Esophagus squamous epithelium (tissue), 5 donors: ENCODE measurements at regions not wholly inside any gene's neighbourhood (a gene's known extent, or its start where the extent isn't known, plus 50 kb on each side); places are given as distances from the start of the nearest gene placed in this dataset.

Experiments
- DNase-seq: peaks from one replicate; lab custom pipeline; 2025; lab: John Stamatoyannopoulos, UW
- H3K27ac ChIP-seq, 4 donors: fragments of 200-600 bp; sonication (generic); one replicate each; pipeline ENCODE4 v1.5.1; 2016 to 2019; ENCODE audit warnings: mild to moderate bottlenecking in 1 of 4
- H3K27me3 ChIP-seq, 4 donors: fragments of 200-600 bp; sonication (generic); 1 replicate in 3 of 4; 2 replicates in 1 of 4; pipeline versions ENCODE4 v1.5.1 to v1.6.0; 2017 to 2021; ENCODE audit warnings: antibody characterized with exemption in 1 of 4
- H3K36me3 ChIP-seq, 3 donors: fragments of 200-600 bp; sonication (generic); one replicate each; pipeline ENCODE4 v1.5.1; 2016 to 2019
- H3K4me1 ChIP-seq, 3 donors: fragments of 200-600 bp; sonication (generic); one replicate each; pipeline ENCODE4 v1.5.1; 2017 to 2019
- H3K4me3 ChIP-seq, 4 donors: fragments of 200-600 bp; sonication (generic); 1 replicate in 3 of 4; 2 replicates in 1 of 4; pipeline ENCODE4 v1.5.1; 2016 to 2019; ENCODE audit warnings: mild to moderate bottlenecking in 2 of 4, moderate library complexity in 1 of 4
- H3K9me3 ChIP-seq, 3 donors: fragments of 200-600 bp; sonication (generic); one replicate each; pipeline ENCODE4 v1.5.1; 2016 to 2019
- CTCF ChIP-seq, 6 experiments: fragments of 450-650 bp in 4 of 6; fragments of 200-600 bp in 2 of 6; sonication (generic) in 2 of 6; IDR thresholded peaks; one replicate each; pipeline ENCODE4 v1.5.1; 2016 to 2019; ENCODE audit warnings: antibody characterized with exemption in 6 of 6, mild to moderate bottlenecking in 4 of 6, moderate library complexity in 4 of 6
- POLR2A ChIP-seq, 4 donors: fragments of 450-650 bp; IDR thresholded peaks; one replicate each; pipeline ENCODE4 v1.6.1; 2017; ENCODE audit warnings: antibody characterized with exemption in 4 of 4, mild to moderate bottlenecking in 4 of 4, moderate library complexity in 3 of 4
- WGBS, 2 donors: methylation state at CpG; one replicate each; pipeline ENCODE4 v1.1.5; 2018; 5-methylcytosine and 5-hydroxymethylcytosine counted together
- intact Hi-C: fragments of 100-400 bp; cut with DNase I; formaldehyde crosslinking; loops from one replicate; pipeline ENCODE4 v1.15.0; 2022
- donor health status: DM: yes; HTN: yes; CAD: no.

DNA sequence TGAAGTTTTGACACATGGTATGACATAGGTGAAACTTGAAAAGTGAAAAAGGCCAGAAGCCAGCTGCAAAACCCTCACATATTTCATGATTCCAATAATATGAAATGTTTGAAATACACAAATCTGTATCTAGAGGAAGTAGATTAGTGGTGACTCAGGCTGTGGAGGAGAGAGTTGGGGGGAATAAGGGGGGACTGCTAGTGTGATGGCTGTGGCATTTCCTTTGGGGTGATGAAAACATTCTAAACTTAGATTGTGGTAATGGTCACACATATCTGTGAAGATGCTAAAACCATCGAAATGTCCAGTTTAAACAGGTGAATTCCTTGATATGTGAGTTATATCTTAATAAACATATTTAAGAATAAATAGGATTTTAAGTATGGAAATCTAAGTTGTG, 343.5 kb upstream of the SFRP2 start:
- Histone ChIP-seq H3K27me3 (no peaks in the 10 kb centered on the region), H3K4me3 (no peak overlapping the region), H3K27ac (no peak overlapping the region), H3K9me3 (no peaks in the 10 kb centered on the region), H3K4me1 (no peaks in the 10 kb centered on the region), H3K36me3 (no peaks in the 10 kb centered on the region)
- TF ChIP-seq POLR2A (IDR thresholded peaks at IDR 0.05) (no peak), CTCF (IDR thresholded peaks at IDR 0.05) (no peak)
- 53 to 72% methylated on average over 1 of the region's 1 CpG for whole genome bisulfite sequencing, 2 donors
- intact Hi-C loops: no loop called here
- no peak for DNase-seq

- no peak for DNase-seq
- intact Hi-C loops: no loop called here
Observed at GRCh38 chr4:154126276-154126675, 337.4 kb upstream of the SFRP2 start.

GRCh38 chr4:154125340-154125739, 336.5 kb upstream of the SFRP2 start:
- no peaks in the 10 kb centered on the region for H3K27me3 ChIP-seq
- H3K27ac ChIP-seq: no peak overlapping the region
- H3K4me3 ChIP-seq: no peak overlapping the region
- H3K9me3 ChIP-seq: no peaks in the 10 kb centered on the region
- intact Hi-C loops: no loop called here
- 74 to 83% methylated on average over 3 of the region's 3 CpGs for WGBS, 2 donors
- TF ChIP-seq CTCF (IDR thresholded peaks at IDR 0.05) (no peak), POLR2A (IDR thresholded peaks at IDR 0.05) (no peak)
- DNase-seq: no peak
- H3K36me3 ChIP-seq: no peaks in the 10 kb centered on the region
- no peaks in the 10 kb centered on the region for H3K4me1 ChIP-seq

More at GRCh38 chr4:154126276-154126675, 337.4 kb upstream of the SFRP2 start:
- no peak overlapping the region for H3K4me3 ChIP-seq
- no peaks in the 10 kb centered on the region for H3K27me3 ChIP-seq
- TF ChIP-seq POLR2A (IDR thresholded peaks at IDR 0.05) (no peak), CTCF (IDR thresholded peaks at IDR 0.05) (no peak)
- H3K9me3 ChIP-seq: no peaks in the 10 kb centered on the region
- no peak overlapping the region for H3K27ac ChIP-seq
- H3K4me1 ChIP-seq: no peaks in the 10 kb centered on the region
- H3K36me3 ChIP-seq: no peaks in the 10 kb centered on the region
- 29 to 53% methylated on average over 1 of the region's 1 CpG for WGBS, 2 donors

DNA sequence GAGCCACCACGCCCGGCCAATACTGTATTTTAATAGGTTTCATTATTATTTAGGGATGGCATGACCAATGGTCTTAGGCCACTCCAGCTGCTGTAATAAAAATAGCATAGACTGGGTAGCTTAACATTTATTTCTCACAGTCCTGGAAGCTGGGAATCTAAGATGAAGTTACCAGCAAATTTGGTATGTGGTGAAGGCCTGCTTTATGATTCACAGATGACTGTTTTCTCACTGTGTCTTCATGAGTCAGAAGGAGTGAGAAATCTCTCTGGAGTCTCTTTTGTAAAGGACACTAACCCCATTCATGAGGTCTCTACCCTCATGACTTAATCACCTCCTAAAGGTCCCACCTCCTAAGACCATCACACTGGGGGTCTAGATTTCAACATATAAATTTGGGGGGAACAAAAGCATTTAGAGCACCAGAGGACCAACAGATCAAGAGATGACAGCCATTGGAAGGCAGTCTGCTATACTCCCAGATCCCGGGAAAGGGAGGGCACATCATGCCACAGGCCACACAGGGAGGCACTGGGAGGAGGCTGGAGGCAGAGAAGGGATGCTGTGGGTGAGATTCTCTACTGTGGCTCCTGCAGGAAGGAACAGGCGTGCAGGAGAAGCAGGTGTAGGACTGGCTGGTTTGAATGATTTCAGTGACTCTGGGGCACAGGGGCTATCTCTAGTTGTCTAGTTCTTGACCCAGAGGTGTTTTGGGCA, 335.8 kb upstream of the SFRP2 start:
- no peaks in the 10 kb centered on the region for H3K4me1 ChIP-seq
- no peak overlapping the region for H3K4me3 ChIP-seq
- intact Hi-C loops: no loop called here
- TF ChIP-seq CTCF (IDR thresholded peaks at IDR 0.05) (no peak), POLR2A (IDR thresholded peaks at IDR 0.05) (no peak)
- H3K27ac ChIP-seq: no peak overlapping the region
- H3K36me3 ChIP-seq: no peaks in the 10 kb centered on the region
- no peak for DNase-seq
- 41 to 59% methylated on average over 4 of the region's 4 CpGs for WGBS, 2 donors
- H3K9me3 ChIP-seq: no peaks in the 10 kb centered on the region
- no peaks in the 10 kb centered on the region for H3K27me3 ChIP-seq

- TF ChIP-seq POLR2A (IDR thresholded peaks at IDR 0.05) (no peak), CTCF (IDR thresholded peaks at IDR 0.05) (no peak)
- Histone ChIP-seq H3K27ac (no peak overlapping the region), H3K4me1 (no peaks in the 10 kb centered on the region), H3K27me3 (no peaks in the 10 kb centered on the region), H3K36me3 (no peaks in the 10 kb centered on the region), H3K4me3 (no peak overlapping the region), H3K9me3 (no peaks in the 10 kb centered on the region)
- intact Hi-C loops: no loop called here
- DNase-seq: no peak
- WGBS, 2 donors: 74 to 82% methylated on average over 3 of the region's 3 CpGs
Observed at GRCh38 chr4:154123897-154124296, 335.0 kb upstream of the SFRP2 start.
